Right atrium auricular region (tissue), 2 donors: ENCODE measurements at regions not wholly inside any gene's neighbourhood (a gene's known extent, or its start where the extent isn't known, plus 50 kb on each side); places are given as distances from the start of the nearest gene placed in this dataset.

ENCODE experiments used
- DNase-seq: peaks from one replicate; pipeline ENCODE4 v3.0.0-alpha.2; 2019; ENCODE audit warnings: low spot score
- H3K27ac ChIP-seq, 2 donors: fragments of 200-600 bp; sonication (generic); 1 replicate in 1 of 2; 2 replicates in 1 of 2; pipeline ENCODE4 v1.5.1; 2016 to 2019
- H3K27me3 ChIP-seq, 2 donors: fragments of 200-600 bp; sonication (generic); one replicate each; pipeline versions ENCODE4 v1.5.1 to v1.6.0; 2017 to 2019
- H3K36me3 ChIP-seq: fragments of 200-600 bp; sonication (generic); one replicate; pipeline ENCODE4 v1.5.1; 2016
- H3K4me1 ChIP-seq, 2 donors: fragments of 200-600 bp; sonication (generic); one replicate each; pipeline versions ENCODE4 v1.5.1 to v1.6.0; 2017 to 2019
- H3K4me3 ChIP-seq, 2 donors: fragments of 200-600 bp; sonication (generic); 1 replicate in 1 of 2; 2 replicates in 1 of 2; pipeline ENCODE4 v1.5.1; 2017 to 2019; ENCODE audit warnings: mild to moderate bottlenecking in 1 of 2, moderate library complexity in 1 of 2
- H3K9me3 ChIP-seq, 2 donors: fragments of 200-600 bp; sonication (generic); one replicate each; pipeline ENCODE4 v1.5.1; 2019
- CTCF ChIP-seq, 2 donors: fragments of 200-600 bp; sonication (generic); IDR thresholded peaks; one replicate each; pipeline ENCODE4 v1.5.1; 2019; ENCODE audit warnings: antibody characterized with exemption in 2 of 2

- TF ChIP-seq CTCF (IDR thresholded peaks at IDR 0.05): no peak
- H3K4me3 ChIP-seq: no peak overlapping the region
- H3K9me3 ChIP-seq: no peaks in the 10 kb centered on the region
- no peaks in the 10 kb centered on the region for H3K27me3 ChIP-seq
- H3K36me3 ChIP-seq: no peaks in the 10 kb centered on the region
- H3K27ac ChIP-seq: no peak overlapping the region
- DNase-seq: no peak
- H3K4me1 ChIP-seq: no peaks in the 10 kb centered on the region
Measured at GRCh38 chr1:194338241-194338948, 1152.0 kb upstream of the B3GALT2 start.

DNA sequence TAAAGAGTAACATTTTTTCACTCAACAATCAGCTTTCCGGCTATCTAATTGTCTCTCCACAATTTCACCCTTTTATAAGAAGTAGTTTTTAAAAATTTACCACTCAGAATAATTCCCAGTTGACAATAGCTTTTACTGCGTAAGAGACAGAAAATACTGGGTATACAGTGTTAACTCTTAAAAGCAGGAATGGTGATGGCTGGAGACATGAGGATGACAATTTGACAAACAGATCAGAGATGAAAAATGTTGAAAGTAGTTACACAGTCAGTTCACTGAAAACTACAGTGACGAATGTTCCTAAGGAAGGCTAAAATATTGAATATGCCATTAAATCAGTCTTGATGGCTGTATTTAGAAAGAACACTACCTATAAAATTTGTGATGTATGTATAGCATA is 1146.8 kb upstream of the B3GALT2 start:
- no peaks in the 10 kb centered on the region for H3K4me1 ChIP-seq
- H3K27me3 ChIP-seq: no peaks in the 10 kb centered on the region
- no peaks in the 10 kb centered on the region for H3K36me3 ChIP-seq
- H3K4me3 ChIP-seq: no peak overlapping the region
- no peak overlapping the region for H3K27ac ChIP-seq
- TF ChIP-seq CTCF (IDR thresholded peaks at IDR 0.05): no peak
- no peak for DNase-seq
- no peaks in the 10 kb centered on the region for H3K9me3 ChIP-seq

GRCh38 chr1:194331758-194332157 is 1145.3 kb upstream of the B3GALT2 start:
- no peaks in the 10 kb centered on the region for H3K36me3 ChIP-seq
- no peaks in the 10 kb centered on the region for H3K27me3 ChIP-seq
- no peak overlapping the region for H3K27ac ChIP-seq
- H3K4me1 ChIP-seq: no peaks in the 10 kb centered on the region
- H3K9me3 ChIP-seq: no peaks in the 10 kb centered on the region
- no peak overlapping the region for H3K4me3 ChIP-seq
- no peak for TF ChIP-seq CTCF (IDR thresholded peaks at IDR 0.05)
- no peak for DNase-seq

DNA sequence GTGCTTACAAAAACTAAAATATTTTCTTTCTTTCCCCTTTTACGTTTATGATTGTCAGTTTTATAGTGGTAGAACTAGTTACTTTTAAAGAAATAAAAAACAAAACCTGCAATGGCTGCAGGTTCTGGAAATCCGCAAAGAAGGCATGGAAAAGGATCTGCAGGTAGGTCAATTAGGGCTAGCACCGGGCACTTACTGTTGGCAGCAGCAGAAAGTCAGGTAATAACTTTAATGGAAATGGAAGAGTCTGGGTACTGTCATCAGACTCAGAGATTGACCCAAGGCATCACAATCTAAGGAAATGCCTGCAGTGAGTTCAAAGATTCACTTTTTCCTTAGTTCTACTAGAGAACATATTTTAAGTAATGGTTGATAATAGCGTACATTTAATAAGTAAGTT is 1136.3 kb upstream of the B3GALT2 start:
- Histone ChIP-seq H3K27me3 (no peaks in the 10 kb centered on the region), H3K4me1 (no peaks in the 10 kb centered on the region), H3K36me3 (no peaks in the 10 kb centered on the region), H3K27ac (no peak overlapping the region), H3K9me3 (no peaks in the 10 kb centered on the region), H3K4me3 (no peak overlapping the region)
- TF ChIP-seq CTCF (IDR thresholded peaks at IDR 0.05): no peak
- no peak for DNase-seq

- Histone ChIP-seq H3K27me3 (no peaks in the 10 kb centered on the region), H3K36me3 (no peaks in the 10 kb centered on the region), H3K27ac (no peak overlapping the region), H3K4me3 (no peak overlapping the region), H3K9me3 (no peaks in the 10 kb centered on the region), H3K4me1 (no peaks in the 10 kb centered on the region)
- no peak for TF ChIP-seq CTCF (IDR thresholded peaks at IDR 0.05)
- no peak for DNase-seq
Measured at GRCh38 chr1:194318790-194319280, 1132.4 kb upstream of the B3GALT2 start.

DNA sequence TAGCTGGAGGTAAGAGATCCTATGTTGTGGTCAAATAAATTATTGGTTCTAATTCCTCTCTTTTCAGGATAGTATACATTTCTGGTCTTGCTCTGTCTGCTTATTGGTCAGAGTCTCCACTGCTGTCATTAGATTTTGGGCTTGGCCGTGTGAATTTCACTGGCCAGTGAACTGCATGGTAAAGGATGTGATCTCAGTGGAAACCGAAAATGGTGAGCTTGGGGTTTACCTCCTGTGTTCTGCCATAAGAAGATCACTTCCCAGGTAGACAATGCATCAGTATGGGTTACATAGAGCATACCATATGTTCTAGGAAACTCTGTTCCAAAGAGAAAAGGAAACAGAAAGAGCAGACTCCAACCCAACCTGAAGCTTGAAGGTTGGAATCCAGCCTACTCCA is 1123.3 kb upstream of the B3GALT2 start:
- no peak for TF ChIP-seq CTCF (IDR thresholded peaks at IDR 0.05)
- no peaks in the 10 kb centered on the region for H3K27me3 ChIP-seq
- DNase-seq: no peak
- no peaks in the 10 kb centered on the region for H3K9me3 ChIP-seq
- H3K4me3 ChIP-seq: no peak overlapping the region
- no peaks in the 10 kb centered on the region for H3K36me3 ChIP-seq
- no peaks in the 10 kb centered on the region for H3K4me1 ChIP-seq
- no peak overlapping the region for H3K27ac ChIP-seq
